ENCODE measurements at regions not wholly inside any gene's neighbourhood (a gene's known extent, or its start where the extent isn't known, plus 50 kb on each side); places are given as distances from the start of the nearest gene placed in this dataset.
"Not testable (repeated sequence)": the region's sequence is repeated elsewhere in the genome, so short reads cannot be mapped to it uniquely, and the experiment has no call there.

DNA sequence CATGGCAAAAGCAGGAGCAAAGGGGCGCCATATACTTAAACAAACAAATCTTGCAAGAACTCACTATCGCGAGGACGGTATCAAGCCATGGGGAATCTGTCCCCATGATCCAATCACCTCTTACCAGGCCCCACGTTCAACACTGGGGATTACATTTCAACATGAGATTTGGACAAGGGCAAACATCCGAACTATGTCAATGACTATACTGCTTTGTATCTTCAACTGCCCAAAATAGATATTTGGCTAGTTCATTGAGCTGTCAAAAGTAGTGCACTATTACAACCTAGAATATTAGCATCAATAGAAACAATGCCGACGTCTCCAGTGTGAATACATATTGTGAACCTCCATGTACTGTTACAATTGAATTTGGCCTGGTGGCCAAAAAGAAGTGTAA lies 760.4 kb downstream of the MCTP2 start:
- DNase-seq (ENCODE audit: low read depth in 3 of 3), result no peak

GRCh38 chr15:95009635-95010034 lies 778.3 kb downstream of the MCTP2 start:
- DNase-seq (ENCODE audit: low read depth in 3 of 3), result no peak

- no peak for DNase-seq (ENCODE audit: low read depth in 3 of 3)
These were observed 782.0 kb downstream of the MCTP2 start for GRCh38 chr15:95013381-95013780.

DNA sequence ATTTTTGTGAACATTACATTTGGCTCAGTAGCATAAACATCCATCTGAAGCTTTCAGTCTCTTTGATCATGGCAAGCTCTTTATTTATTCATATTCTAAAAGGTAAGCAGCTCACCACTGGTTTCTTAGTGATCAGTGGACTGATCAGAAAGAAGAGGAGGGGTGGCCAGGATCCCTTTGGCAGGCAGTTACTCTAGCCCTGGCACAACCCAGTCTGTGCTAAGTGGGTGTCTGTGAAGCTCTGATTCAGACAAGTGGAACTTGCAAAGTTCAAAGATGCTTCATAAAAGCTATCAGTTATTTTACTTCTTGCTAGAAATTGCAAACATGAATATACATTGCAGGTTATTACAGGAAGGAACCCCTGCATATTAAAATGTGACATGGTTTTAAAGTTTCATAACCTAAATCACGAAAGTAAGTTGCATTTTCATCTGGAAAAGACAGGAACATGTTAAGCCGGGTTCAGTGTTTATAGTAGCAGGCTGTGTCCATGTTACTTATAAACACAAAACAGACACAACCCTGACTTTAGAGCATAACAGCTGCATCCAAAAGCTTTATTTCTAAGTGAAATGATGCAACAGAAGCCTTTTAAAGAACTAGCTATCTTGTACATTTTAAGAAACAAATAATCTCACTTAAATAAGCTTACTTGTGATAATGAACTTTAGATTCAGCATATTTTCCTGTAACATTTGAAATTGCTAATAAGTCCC lies 785.3 kb downstream of the MCTP2 start:
- DNase-seq (ENCODE audit: low read depth in 3 of 3), result no peak

DNA sequence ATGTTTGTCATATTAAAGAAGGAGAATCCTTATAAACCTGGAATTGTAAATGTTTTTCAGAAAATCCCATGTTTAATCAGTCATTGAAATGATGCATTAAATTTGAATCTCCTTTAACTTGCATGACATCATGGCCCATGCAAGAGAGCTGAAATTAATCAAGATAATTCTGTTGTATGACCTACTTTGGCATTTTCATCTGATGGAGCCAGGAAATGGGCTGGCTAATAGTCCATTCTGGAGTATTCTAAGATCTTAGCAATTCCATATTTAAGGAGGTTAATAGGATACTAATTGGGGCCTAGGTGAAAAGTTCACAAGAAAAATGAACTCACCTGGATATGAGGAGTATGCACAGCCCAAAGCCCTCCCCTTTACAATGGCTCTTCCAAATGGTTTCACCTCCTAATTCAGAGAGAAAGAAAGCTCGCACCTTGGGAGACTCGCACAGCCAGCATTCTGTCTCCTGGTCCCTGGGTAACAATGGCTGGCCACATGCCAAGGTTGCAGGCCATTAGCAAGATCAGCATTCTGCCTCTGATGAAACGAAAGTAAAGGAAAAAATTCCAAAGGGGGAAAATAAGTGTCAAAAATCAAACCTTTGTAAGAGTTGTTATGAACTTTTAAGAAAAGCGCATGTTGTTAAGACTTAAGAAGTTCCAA lies 786.4 kb downstream of the MCTP2 start:
- no peak for DNase-seq (ENCODE audit: low read depth in 3 of 3)

DNA sequence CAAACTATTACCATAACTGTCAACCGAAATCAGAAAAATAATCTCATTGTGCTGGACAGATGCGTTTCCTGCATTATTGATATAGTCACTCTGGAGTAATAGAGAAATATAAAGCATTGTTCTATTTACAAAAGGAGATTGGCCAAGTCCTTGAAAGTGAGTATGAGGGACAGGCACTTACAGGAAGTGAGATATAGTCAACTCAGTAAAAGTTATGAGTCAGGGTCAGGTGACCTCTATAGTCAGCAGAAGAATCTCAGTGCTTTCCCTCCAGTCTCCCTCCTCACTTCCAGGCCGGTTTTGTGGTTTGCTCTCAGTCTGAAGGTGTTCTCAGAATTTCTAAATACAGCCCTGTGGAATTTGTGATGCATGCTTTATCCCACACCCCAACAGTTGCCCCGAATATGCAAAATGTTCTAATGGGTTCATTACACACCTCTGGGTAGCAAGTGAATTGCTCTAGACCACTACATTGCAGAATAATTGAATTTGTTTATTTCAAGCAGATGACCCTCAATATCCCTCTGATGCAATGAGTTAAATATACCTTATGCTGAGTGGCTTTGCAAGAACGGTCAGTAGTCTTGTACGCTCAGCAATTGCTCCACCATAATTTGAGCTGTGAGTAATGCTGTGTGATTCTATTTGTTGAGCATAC lies 787.7 kb downstream of the MCTP2 start:
- no peak for DNase-seq (ENCODE audit: low read depth in 3 of 3)

- DNase-seq (ENCODE audit: low read depth in 3 of 3), result no peak
These were observed 788.5 kb downstream of the MCTP2 start for GRCh38 chr15:95019907-95020306.

- no peak for DNase-seq (ENCODE audit: low read depth in 3 of 3)
These were observed 790.5 kb downstream of the MCTP2 start for GRCh38 chr15:95021816-95022215.

- DNase-seq (ENCODE audit: low read depth in 3 of 3), result no peak
These were observed 793.0 kb downstream of the MCTP2 start for GRCh38 chr15:95024351-95024750.

GRCh38 chr15:95025924-95026728 lies 794.8 kb downstream of the MCTP2 start:
- DNase-seq (ENCODE audit: low read depth in 3 of 3), result no peak

- no peak for DNase-seq (ENCODE audit: low read depth in 3 of 3)
These were observed 796.6 kb downstream of the MCTP2 start for GRCh38 chr15:95027981-95028380.

GRCh38 chr15:95032156-95032555 lies 800.8 kb downstream of the MCTP2 start:
- no peak for DNase-seq (ENCODE audit: low read depth in 3 of 3)

- DNase-seq (ENCODE audit: low read depth in 3 of 3), result no peak
These were observed 803.7 kb downstream of the MCTP2 start for GRCh38 chr15:95035106-95035505.

DNA sequence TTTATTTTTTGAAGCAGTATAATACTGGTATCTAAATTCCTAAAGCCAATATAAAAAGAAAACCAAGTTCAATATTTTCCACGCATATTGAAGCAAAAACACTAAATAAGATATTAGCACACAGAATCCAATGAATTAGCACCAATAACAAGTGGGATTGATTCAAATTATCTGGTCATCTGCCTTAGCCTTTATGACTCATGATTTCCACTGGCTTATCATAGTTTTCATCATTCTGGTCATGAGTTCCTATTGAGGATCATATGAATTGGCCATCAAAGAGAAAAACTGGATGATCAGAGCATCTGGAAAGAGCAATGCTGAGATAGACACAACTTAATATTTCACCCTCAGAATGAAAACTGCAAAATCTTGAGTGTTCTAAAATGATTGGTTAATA lies 809.9 kb downstream of the MCTP2 start:
- no peak for DNase-seq (ENCODE audit: low read depth in 3 of 3)

GRCh38 chr15:95043236-95043932 lies 812.0 kb downstream of the MCTP2 start:
- DNase-seq (ENCODE audit: low read depth in 3 of 3), result not testable (repeated sequence)

GRCh38 chr15:95043933-95044313 lies 812.6 kb downstream of the MCTP2 start:
- DNase-seq (ENCODE audit: low read depth in 3 of 3), result no peak

GRCh38 chr15:95044745-95045417 lies 813.5 kb downstream of the MCTP2 start:
- no peak for DNase-seq (ENCODE audit: low read depth in 3 of 3)

- no peak for DNase-seq (ENCODE audit: low read depth in 3 of 3)
These were observed 820.5 kb downstream of the MCTP2 start for GRCh38 chr15:95051861-95052260.

DNA sequence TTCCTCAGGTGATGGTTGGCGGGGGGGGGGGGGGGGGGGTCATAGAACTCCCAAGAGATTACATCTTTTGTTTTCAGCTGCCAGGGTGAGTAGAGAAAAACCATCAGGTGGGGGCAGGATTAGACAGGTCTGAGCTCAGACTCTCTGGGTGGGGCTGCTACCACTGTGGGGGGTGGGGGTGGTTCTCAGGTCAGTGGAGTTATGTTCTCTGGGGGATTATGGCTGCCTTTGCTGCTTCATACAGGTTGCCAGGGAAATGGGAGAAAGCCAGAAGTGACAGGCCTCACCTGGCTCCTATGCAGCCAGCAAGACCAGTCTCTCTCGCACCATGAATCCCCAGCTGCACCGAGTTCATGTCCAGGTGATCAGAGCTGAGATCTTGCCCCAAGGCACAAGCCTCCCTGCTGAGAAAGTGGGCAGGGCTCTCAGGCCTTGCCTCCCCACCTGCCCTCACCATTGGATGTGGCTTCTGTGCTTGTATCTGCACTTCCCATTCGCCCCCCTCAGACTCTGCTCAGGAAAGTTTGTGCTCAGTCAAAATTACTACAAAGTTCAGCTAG lies 828.1 kb downstream of the MCTP2 start:
- DNase-seq (ENCODE audit: low read depth in 3 of 3), result no peak

DNA sequence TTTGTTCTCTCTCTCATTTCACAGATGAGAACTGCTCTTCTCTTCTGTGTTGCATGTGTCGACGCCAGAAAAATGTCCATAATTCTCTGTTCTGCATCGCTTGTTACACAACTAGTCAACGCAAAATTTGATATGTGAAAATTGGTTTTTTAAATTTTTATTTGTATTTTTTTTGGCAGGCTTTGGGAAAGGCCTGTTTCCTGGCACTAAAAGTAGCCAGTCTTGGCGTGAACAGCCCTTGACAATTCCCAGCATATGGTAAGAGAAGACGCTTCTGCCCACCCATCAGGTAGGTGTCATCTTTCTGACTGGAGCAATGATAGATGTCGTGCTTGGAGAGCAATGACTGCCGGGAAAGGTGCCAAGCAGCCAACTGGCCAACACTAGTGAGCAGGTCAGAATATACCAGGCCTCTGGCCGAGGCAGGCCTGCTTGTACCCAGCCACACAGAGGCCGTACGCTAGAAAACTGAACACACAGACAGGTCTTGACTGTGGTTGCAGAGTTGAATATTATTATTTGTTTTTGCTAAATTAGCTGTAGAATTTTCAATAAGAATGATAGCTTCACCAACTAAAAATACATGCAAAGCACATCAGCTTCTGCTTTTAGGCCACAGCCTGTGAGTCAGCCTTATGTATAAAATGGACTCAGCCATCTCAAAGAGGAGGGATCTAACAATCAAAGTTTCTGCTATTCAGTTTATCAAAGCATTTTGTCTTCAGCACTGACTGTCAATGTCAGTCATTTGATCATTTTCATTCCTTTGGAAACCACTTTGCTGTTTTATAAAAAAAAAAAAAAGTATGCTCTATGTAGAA lies 837.5 kb downstream of the MCTP2 start:
- no peak for DNase-seq (ENCODE audit: low read depth in 3 of 3)

Data from stimulated activated CD4-positive, alpha-beta T cell treated with anti-CD3 and anti-CD28 coated beads, TNF-alpha, amount 100 ng/mL, for 48 hours (primary cell).